Body of pancreas (tissue), 4 donors: ENCODE measurements at regions not wholly inside any gene's neighbourhood (a gene's known extent, or its start where the extent isn't known, plus 50 kb on each side); places are given as distances from the start of the nearest gene placed in this dataset.

Experiments used
- POLR2A ChIP-seq, 3 donors: fragments of 450-650 bp; IDR thresholded peaks; one replicate each; pipeline ENCODE4 v1.6.1; 2016; ENCODE audit warnings: antibody characterized with exemption in 3 of 3, mild to moderate bottlenecking in 2 of 3
- TF ChIP-seq, protein P1 (sequence below), 7 experiments: fragments of 450-650 bp in 4 of 7; fragments of 200-600 bp in 3 of 7; sonication (generic) in 3 of 7; IDR thresholded peaks; one replicate each; pipeline ENCODE4 v1.5.1; 2016 to 2019; ENCODE audit warnings: antibody characterized with exemption in 7 of 7

- TF ChIP-seq, protein P1, sequence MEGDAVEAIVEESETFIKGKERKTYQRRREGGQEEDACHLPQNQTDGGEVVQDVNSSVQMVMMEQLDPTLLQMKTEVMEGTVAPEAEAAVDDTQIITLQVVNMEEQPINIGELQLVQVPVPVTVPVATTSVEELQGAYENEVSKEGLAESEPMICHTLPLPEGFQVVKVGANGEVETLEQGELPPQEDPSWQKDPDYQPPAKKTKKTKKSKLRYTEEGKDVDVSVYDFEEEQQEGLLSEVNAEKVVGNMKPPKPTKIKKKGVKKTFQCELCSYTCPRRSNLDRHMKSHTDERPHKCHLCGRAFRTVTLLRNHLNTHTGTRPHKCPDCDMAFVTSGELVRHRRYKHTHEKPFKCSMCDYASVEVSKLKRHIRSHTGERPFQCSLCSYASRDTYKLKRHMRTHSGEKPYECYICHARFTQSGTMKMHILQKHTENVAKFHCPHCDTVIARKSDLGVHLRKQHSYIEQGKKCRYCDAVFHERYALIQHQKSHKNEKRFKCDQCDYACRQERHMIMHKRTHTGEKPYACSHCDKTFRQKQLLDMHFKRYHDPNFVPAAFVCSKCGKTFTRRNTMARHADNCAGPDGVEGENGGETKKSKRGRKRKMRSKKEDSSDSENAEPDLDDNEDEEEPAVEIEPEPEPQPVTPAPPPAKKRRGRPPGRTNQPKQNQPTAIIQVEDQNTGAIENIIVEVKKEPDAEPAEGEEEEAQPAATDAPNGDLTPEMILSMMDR (IDR thresholded peaks at IDR 0.05) = no peak
- TF ChIP-seq POLR2A (IDR thresholded peaks at IDR 0.05) = no peak
Observed at GRCh38 chr10:83734278-83734677, 405.0 kb upstream of the GHITM start.
